ENCODE measurements at regions not wholly inside any gene's neighbourhood (a gene's known extent, or its start where the extent isn't known, plus 50 kb on each side); places are given as distances from the start of the nearest gene placed in this dataset.

DNA sequence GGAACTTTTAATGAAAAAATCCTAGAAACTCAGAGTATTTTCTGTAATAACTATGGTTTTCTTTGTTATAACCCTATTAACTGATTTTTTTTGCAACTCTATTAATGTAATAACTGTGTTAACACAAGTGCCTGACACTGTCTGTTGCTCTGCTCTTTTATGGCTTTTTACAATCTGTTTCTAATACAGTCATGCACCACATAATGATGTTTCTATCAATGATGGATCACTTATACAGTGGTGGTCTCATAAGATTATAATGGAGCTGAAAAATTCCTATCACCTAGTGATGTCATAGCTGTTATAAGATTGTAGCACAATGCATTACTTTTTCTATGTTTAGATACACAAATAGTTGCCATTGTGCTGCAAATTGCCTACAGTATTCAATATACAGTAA lies 123.1 kb upstream of the SV2C start:
- TF ChIP-seq POU2F2 (IDR thresholded peaks at IDR 0.05; ENCODE audit: low read depth, low read length) (no peak), PAX5 (IDR thresholded peaks at IDR 0.05; ENCODE audit: insufficient read depth, low read length, severe bottlenecking) (no peak), POLR2A (IDR thresholded peaks at IDR 0.05; ENCODE audit: low read depth, low read length) (no peak), POLR2AphosphoS5 (IDR thresholded peaks at IDR 0.05; ENCODE audit: low read depth, low read length) (no peak), SPI1 (IDR thresholded peaks at IDR 0.05; ENCODE audit: low read depth, low read length) (no peak), TAF1 (IDR thresholded peaks at IDR 0.05; ENCODE audit: low read depth, low read length) (no peak)

Measured in GM12891 (cell line).